SK-N-MC (cell line): ENCODE measurements at regions not wholly inside any gene's neighbourhood (a gene's known extent, or its start where the extent isn't known, plus 50 kb on each side); places are given as distances from the start of the nearest gene placed in this dataset.
A peak's percentile ranks its signal among the peaks of the same experiment; 100 is the strongest.
"Not testable (repeated sequence)": the region's sequence is repeated elsewhere in the genome, so short reads cannot be mapped to it uniquely, and the experiment has no call there.

Experiments used
- DNase-seq: peaks from one replicate; pipeline ENCODE4 v3.0.0-alpha.2; 2011; ENCODE audit warnings: low read depth, low spot score
- H3K27ac ChIP-seq: fragments of 200-600 bp; sonication (generic); 2 replicates; pipeline ENCODE4 v1.5.1; 2016; ENCODE audit warnings: mixed run types
- H3K36me3 ChIP-seq: fragments of 200-600 bp; sonication (generic); 2 replicates; pipeline ENCODE4 v1.6.1; 2017; ENCODE audit warnings: antibody characterized with exemption, low read length, mixed read lengths; ENCODE audit not compliant: insufficient read depth
- H3K4me3 ChIP-seq: fragments of 200-600 bp; sonication (generic); 2 replicates; pipeline ENCODE4 v1.5.1; 2016
- H3K9ac ChIP-seq: fragments of 200-600 bp; sonication (generic); 2 replicates; pipeline ENCODE4 v1.8.0; 2017; ENCODE audit warnings: mixed run types, mixed read lengths; ENCODE audit not compliant: insufficient read length
- H3K9me3 ChIP-seq: fragments of 200-600 bp; sonication (generic); 2 replicates; pipeline ENCODE4 v1.6.1; 2017; ENCODE audit warnings: low read depth, mild to moderate bottlenecking, antibody characterized with exemption, low read length, moderate library complexity, mixed read lengths
- EZH2 ChIP-seq: fragments of 200-600 bp; sonication (generic); IDR thresholded peaks from one replicate; pipeline ENCODE4 v1.6.1; 2017; ENCODE audit warnings: antibody characterized with exemption
- FOXP2 ChIP-seq: optimal IDR thresholded peaks from 2 replicates; pipeline ENCODE3; 2011; ENCODE audit warnings: mild to moderate bottlenecking, moderate library complexity; ENCODE audit not compliant: insufficient read depth; ENCODE audit errors: extremely low read length, control extremely low read depth
- POLR2AphosphoS5 ChIP-seq: IDR thresholded peaks from 2 replicates; pipeline ENCODE4 v1.6.1; 2012; ENCODE audit warnings: mild to moderate bottlenecking, low read depth, low read length, borderline replicate concordance

GRCh38 chr21:41612674-41613532 lies 104.9 kb upstream of the TMPRSS2 start:
- Histone ChIP-seq H3K9me3 (no peaks in the 10 kb centered on the region), H3K27ac (peak overlapping the region; percentile 30; the same call in 1 of the 2 replicates), H3K4me3 (peak overlapping the region; percentile 28; the same call in 1 of the 2 replicates), H3K9ac (no peak overlapping the region), H3K36me3 (no peaks in the 10 kb centered on the region)
- no peak for DNase-seq
- TF ChIP-seq FOXP2 (no peak), EZH2 (no peak), POLR2AphosphoS5 (no peak)

- H3K27ac ChIP-seq = no peak overlapping the region
- no peaks in the 10 kb centered on the region for H3K36me3 ChIP-seq
- DNase-seq = no peak
- no peak overlapping the region for H3K9ac ChIP-seq
- no peak overlapping the region for H3K4me3 ChIP-seq
- TF ChIP-seq EZH2 (no peak), POLR2AphosphoS5 (no peak), FOXP2 (no peak)
- H3K9me3 ChIP-seq = no peaks in the 10 kb centered on the region
Observed at GRCh38 chr21:41611966-41612606, 104.1 kb upstream of the TMPRSS2 start.

- DNase-seq = no peak
- Histone ChIP-seq H3K9me3 (no peaks in the 10 kb centered on the region), H3K27ac (no peak overlapping the region), H3K36me3 (no peaks in the 10 kb centered on the region), H3K9ac (no peak overlapping the region), H3K4me3 (no peak overlapping the region)
- TF ChIP-seq POLR2AphosphoS5 = no peak
- TF ChIP-seq FOXP2 = no peak
- no peak for TF ChIP-seq EZH2
Observed at GRCh38 chr21:41611441-41611840, 103.5 kb upstream of the TMPRSS2 start.

GRCh38 chr21:41610840-41611115 lies 102.8 kb upstream of the TMPRSS2 start:
- not testable (repeated sequence) for H3K36me3 ChIP-seq, H3K9ac ChIP-seq

GRCh38 chr21:41610042-41610839 lies 102.3 kb upstream of the TMPRSS2 start:
- no peak for DNase-seq
- TF ChIP-seq EZH2 = no peak
- TF ChIP-seq POLR2AphosphoS5 = no peak
- TF ChIP-seq FOXP2 = no peak
- H3K9me3 ChIP-seq = no peaks in the 10 kb centered on the region
- H3K27ac ChIP-seq = no peak overlapping the region
- H3K36me3 ChIP-seq = no peaks in the 10 kb centered on the region
- no peak overlapping the region for H3K9ac ChIP-seq
- no peak overlapping the region for H3K4me3 ChIP-seq

More at GRCh38 chr21:41610840-41611115, 102.8 kb upstream of the TMPRSS2 start:
- H3K27ac ChIP-seq, H3K4me3 ChIP-seq, DNase-seq, H3K9me3 ChIP-seq: not testable (repeated sequence)

- TF ChIP-seq POLR2AphosphoS5 (no peak), EZH2 (no peak), FOXP2 (no peak)
- no peak overlapping the region for H3K27ac ChIP-seq
- H3K9ac ChIP-seq = no peak overlapping the region
- H3K9me3 ChIP-seq = no peaks in the 10 kb centered on the region
- H3K4me3 ChIP-seq = no peak overlapping the region
- no peak for DNase-seq
- H3K36me3 ChIP-seq = no peaks in the 10 kb centered on the region
Observed at GRCh38 chr21:41606706-41607105, 98.7 kb upstream of the TMPRSS2 start.

- Histone ChIP-seq H3K4me3 (no peak overlapping the region), H3K9me3 (no peaks in the 10 kb centered on the region), H3K36me3 (no peaks in the 10 kb centered on the region), H3K9ac (no peak overlapping the region), H3K27ac (no peak overlapping the region)
- TF ChIP-seq FOXP2 (no peak), EZH2 (no peak), POLR2AphosphoS5 (no peak)
- DNase-seq = no peak
Observed at GRCh38 chr21:41605934-41606285, 98.0 kb upstream of the TMPRSS2 start.

- Histone ChIP-seq H3K4me3 (no peak overlapping the region), H3K9ac (no peak overlapping the region), H3K36me3 (no peaks in the 10 kb centered on the region), H3K27ac (no peak overlapping the region), H3K9me3 (no peaks in the 10 kb centered on the region)
- TF ChIP-seq FOXP2 (no peak), EZH2 (no peak), POLR2AphosphoS5 (no peak)
- DNase-seq = no peak
Observed at GRCh38 chr21:41605178-41605933, 97.4 kb upstream of the TMPRSS2 start.
